AG08395 (cell line): ENCODE measurements at regions not wholly inside any gene's neighbourhood (a gene's known extent, or its start where the extent isn't known, plus 50 kb on each side); places are given as distances from the start of the nearest gene placed in this dataset.
"Not testable (repeated sequence)": the region's sequence is repeated elsewhere in the genome, so short reads cannot be mapped to it uniquely, and the experiment has no call there.

Experiments
- DNase-seq: peaks from one replicate; pipeline ENCODE4 v3.0.0; 2012; ENCODE audit warnings: mixed read lengths, low spot score

DNA sequence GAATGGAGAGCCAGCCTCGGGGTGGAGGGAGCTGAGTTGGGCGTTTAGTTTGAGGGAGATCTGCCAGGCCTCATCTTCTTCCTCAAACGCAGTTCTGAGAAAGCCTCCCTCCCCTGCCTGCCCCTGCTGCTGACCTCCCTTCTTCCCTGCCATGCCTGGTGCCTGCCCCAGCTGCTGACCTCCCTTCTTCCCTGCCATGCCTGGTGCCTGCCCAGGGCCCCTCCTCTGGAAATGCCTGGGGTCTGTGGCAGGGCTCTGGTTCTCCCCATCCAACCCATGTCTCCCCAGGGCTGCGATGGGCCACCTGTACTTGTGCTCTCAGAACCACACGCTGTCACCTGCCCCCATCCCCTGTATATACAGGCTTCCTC lies 114.6 kb downstream of the VEGFA start:
- no peak for DNase-seq

- DNase-seq: no peak
Measured at GRCh38 chr6:43883847-43884651, 114.0 kb downstream of the VEGFA start.

GRCh38 chr6:43882690-43883448 lies 112.9 kb downstream of the VEGFA start:
- not testable (repeated sequence) for DNase-seq

- DNase-seq: no peak
Measured at GRCh38 chr6:43880236-43881137, 110.5 kb downstream of the VEGFA start.

- DNase-seq: no peak
Measured at GRCh38 chr6:43879722-43880121, 109.7 kb downstream of the VEGFA start.

DNA sequence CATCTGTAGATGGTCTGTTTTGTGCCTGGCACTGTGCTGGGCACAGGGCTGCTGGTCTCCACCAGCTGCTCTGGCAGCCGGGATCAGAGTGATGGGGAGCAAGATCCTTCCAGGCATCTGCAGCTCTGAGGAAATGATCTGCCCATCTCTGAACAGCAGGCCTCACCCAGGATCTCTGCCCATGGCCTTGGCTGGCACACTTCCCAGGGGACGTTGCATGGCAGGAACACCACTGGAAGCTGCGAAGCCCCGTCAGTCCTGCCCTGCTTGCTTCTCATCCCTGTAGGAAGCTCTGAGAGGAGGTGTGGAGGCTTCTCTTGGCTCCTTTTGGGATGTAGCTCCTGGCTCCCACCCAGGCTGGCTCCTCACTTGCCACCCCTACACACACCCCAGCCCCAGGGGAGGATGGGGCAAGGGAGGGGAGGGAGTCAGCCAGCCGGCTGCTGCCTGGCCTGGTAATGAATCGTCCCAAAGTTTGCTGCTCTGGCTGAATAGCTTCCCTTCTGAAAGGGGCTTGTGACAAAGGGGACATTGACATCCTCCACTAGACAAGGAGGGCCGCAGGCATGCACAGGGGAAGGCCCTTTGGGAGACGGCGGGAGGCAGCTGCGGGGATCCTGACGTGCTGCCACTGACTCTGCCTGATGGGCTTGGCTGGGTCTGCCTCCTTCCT lies 108.9 kb downstream of the VEGFA start:
- peak; percentile 33 for DNase-seq

GRCh38 chr6:43878127-43878634 lies 108.2 kb downstream of the VEGFA start:
- DNase-seq: no peak

DNA sequence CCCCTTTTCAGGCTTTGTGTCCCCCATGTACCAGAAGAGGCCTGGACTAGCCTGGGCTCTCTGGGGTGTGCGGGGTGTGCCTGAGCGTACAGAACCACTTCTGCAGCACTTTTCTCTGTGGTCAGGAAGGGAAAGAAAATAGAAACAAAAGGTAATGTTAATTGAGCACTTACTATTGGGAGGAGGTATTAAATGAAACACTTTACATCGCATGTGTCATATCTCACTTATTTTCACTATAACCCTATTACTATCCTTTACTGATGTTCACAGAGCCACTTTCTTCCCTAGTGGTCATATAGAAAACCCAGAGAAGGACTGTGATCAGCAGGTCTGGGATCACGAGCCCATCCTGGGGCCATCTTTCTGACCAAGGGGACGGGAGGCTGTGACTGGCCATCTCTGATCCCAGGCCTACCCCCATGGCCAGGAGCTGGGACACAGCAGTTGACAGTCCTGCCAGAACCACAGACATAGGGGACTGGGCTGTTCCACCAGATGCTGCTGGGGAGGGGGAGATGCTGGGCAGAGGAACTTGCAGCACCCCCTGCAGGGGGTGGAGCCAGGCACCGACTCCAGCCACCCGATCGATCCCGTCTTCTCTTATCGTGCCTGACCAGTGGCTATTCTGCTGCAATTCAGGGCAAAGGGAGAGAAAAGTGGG lies 107.6 kb downstream of the VEGFA start:
- DNase-seq: no peak

- no peak for DNase-seq
Measured at GRCh38 chr6:43877036-43877435, 107.0 kb downstream of the VEGFA start.

- no peak for DNase-seq
Measured at GRCh38 chr6:43876602-43877001, 106.6 kb downstream of the VEGFA start.

- no peak for DNase-seq
Measured at GRCh38 chr6:43875849-43876572, 106.0 kb downstream of the VEGFA start.

GRCh38 chr6:43874814-43875590 lies 105.0 kb downstream of the VEGFA start:
- no peak for DNase-seq

GRCh38 chr6:43873806-43874714 lies 104.0 kb downstream of the VEGFA start:
- DNase-seq: no peak

DNA sequence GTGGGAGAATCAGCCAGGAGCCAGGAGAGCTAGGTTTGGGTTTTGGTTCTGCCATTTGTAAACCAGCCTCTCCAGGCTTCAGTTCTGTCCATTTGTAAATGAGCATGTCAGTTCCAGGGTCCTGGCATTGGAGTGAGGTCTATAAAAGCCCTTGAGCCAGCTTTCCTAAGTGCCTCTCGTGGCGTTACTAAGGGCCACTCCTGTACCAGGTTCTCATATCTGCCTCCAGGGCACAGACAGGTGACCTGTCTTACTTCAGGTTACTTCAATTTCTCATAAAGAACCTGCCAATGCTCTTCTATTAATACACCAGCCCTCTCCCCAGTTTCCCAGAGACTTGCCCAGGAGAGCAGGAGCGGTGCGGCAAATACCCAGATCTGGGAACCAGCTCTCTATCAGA lies 101.9 kb downstream of the VEGFA start:
- no peak for DNase-seq

DNA sequence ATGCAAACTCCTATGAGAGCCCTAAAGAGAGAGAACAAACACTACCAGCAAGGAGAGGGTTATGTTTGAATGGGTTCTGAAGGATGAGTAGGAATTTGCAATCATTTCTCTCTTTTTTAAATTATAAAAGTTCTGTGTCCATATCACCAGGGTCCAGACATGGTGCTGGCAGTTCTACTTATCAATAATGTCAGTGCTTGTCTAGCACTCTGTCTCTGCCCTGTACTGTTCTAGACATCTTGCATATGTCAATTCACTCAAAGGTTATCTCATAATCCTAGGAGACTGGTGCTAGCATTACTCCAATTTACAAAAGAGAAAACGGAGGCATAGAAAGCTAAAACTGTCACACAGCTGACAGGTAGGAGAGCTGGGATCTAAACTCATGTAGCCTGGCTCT lies 101.3 kb downstream of the VEGFA start:
- no peak for DNase-seq

GRCh38 chr6:43870660-43871061 lies 100.7 kb downstream of the VEGFA start:
- DNase-seq: no peak

DNA sequence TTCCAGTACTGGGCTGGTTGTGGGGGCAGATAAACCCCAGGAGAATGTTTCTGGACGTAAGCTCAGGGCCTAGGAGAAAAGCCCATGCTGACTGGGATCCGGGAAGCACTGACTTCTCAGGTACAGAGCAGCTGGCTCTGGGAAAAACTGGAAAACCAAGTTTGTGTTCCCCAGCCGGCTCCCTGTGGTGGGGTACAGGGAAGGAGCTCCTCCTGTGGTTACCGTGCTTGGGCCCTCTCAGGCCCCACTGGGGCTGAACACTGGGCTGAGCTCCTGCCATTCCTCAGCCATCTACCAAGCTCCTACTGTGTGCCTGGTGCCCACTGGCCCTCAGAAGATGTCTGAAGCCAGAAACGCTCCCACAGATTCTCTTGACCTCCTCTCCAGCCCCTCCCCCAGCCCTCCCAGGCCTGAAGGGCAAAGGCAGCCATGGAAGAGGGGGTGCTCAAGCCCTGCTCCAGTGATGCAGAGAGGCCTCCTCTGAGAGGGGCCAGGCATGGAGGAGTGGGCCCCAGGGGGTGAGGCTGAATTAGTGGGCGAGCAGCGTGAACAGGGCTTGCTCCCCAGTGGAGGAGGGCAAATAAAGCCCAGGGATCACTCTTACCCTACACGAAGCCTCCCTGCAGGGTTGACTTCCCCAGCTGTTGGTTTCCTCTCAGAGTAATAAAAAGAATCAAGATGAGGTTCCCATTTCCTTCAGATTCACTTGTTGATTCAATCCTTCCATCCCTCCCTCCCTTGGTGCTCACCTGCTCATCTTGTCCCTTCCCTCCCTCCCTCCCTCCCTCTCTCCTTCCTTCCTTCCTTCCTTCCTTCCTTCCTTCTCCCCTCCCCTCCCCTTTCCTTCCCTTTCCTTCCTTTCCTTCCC lies 100.0 kb downstream of the VEGFA start:
- DNase-seq: no peak
